MM.1S (cell line): ENCODE measurements at regions not wholly inside any gene's neighbourhood (a gene's known extent, or its start where the extent isn't known, plus 50 kb on each side); places are given as distances from the start of the nearest gene placed in this dataset.

Source experiments
- DNase-seq: peaks from one replicate; pipeline ENCODE4 v3.0.0-alpha.2; 2015
- H2AFZ ChIP-seq: fragments of 300-600 bp; sonication (generic); 2 replicates; pipeline ENCODE4 v1.6.0; 2016; ENCODE audit warnings: antibody characterized with exemption, low read length
- H3F3A ChIP-seq: fragments of 300-600 bp; sonication (generic); 2 replicates; pipeline ENCODE4 v1.6.1; 2016; ENCODE audit warnings: mild to moderate bottlenecking, antibody characterized with exemption, low read length, moderate library complexity, mixed read lengths; ENCODE audit not compliant: insufficient read depth
- H3K27ac ChIP-seq: fragments of 300-600 bp; sonication (generic); 2 replicates; pipeline ENCODE4 v1.5.1; 2016; ENCODE audit warnings: mild to moderate bottlenecking, low read length
- H3K27me3 ChIP-seq: fragments of 300-600 bp; sonication (generic); replicated peaks from 2 replicates; pipeline ENCODE4 v1.6.0; 2016; ENCODE audit warnings: low read length; ENCODE audit not compliant: insufficient read depth
- H3K36me3 ChIP-seq: fragments of 300-600 bp; sonication (generic); replicated peaks from 2 replicates; pipeline ENCODE4 v1.6.1; 2016; ENCODE audit warnings: mild to moderate bottlenecking, low read length, mixed read lengths; ENCODE audit not compliant: insufficient read depth
- H3K4me1 ChIP-seq: fragments of 300-600 bp; sonication (generic); 2 replicates; pipeline ENCODE4 v1.6.1; 2016; ENCODE audit warnings: low read length, mixed read lengths
- H3K4me2 ChIP-seq: fragments of 300-600 bp; sonication (generic); 2 replicates; pipeline ENCODE4 v1.6.0; 2016; ENCODE audit warnings: low read depth, low read length
- H3K4me3 ChIP-seq: fragments of 300-600 bp; sonication (generic); 2 replicates; pipeline ENCODE4 v1.5.1; 2016; ENCODE audit warnings: low read length, mixed read lengths
- H3K79me2 ChIP-seq: fragments of 300-600 bp; sonication (generic); 2 replicates; pipeline ENCODE4 v1.6.1; 2016; ENCODE audit warnings: mixed run types, low read length, mixed read lengths
- H3K9ac ChIP-seq: fragments of 300-600 bp; sonication (generic); 2 replicates; pipeline ENCODE4 v1.6.1; 2016; ENCODE audit warnings: low read length, mixed read lengths
- H3K9me2 ChIP-seq: fragments of 300-600 bp; sonication (generic); replicated peaks from 2 replicates; pipeline ENCODE4 v1.6.1; 2016; ENCODE audit warnings: mild to moderate bottlenecking, low read length, mixed read lengths; ENCODE audit not compliant: insufficient read depth
- H3K9me3 ChIP-seq: fragments of 300-600 bp; sonication (generic); replicated peaks from 2 replicates; pipeline ENCODE4 v1.6.1; 2016; ENCODE audit warnings: mild to moderate bottlenecking, low read length, mixed read lengths; ENCODE audit not compliant: insufficient read depth
- H4K20me1 ChIP-seq: fragments of 300-600 bp; sonication (generic); 2 replicates; pipeline ENCODE4 v1.6.1; 2016; ENCODE audit warnings: mild to moderate bottlenecking, low read length, moderate library complexity, mixed read lengths; ENCODE audit not compliant: insufficient read depth
- CTCF ChIP-seq: fragments of 300-600 bp; sonication (generic); IDR thresholded peaks from 2 replicates; pipeline ENCODE4 v1.5.1; 2016; ENCODE audit warnings: antibody characterized with exemption, low read length, mixed read lengths
- EZH2 ChIP-seq: fragments of 300-600 bp; sonication (generic); optimal IDR thresholded peaks from 2 replicates; pipeline ENCODE3; 2017; ENCODE audit warnings: low read depth, mild to moderate bottlenecking, antibody characterized with exemption, low read length, mixed read lengths
- EZH2phosphoT487 ChIP-seq: fragments of 300-600 bp; sonication (generic); IDR thresholded peaks from 2 replicates; pipeline ENCODE4 v1.6.1; 2018; ENCODE audit warnings: antibody characterized with exemption, low read length

DNA sequence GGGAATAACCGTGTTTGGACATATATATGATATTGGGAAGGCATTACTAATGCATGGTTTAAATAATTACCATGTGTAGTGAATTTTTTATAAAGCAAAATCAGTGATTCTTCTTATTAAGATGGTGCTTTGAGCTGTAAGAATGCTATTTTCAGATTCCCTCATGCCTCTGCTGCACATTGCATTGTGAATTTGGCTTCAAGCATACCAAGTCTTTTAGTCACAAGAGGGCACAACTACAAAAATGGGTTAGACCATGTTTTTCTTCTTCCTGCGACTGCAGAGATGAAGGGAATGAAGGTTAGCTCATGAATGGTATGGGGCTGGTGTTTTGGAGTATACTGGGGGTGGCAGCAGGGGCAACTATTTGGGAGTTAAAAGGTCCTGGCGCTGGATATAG, 320.1 kb downstream of the SLC4A3 start:
- H3F3A ChIP-seq: no peaks in the 10 kb centered on the region
- no peaks in the 10 kb centered on the region for H3K27me3 ChIP-seq
- no peaks in the 10 kb centered on the region for H3K9me3 ChIP-seq
- no peak overlapping the region for H3K4me3 ChIP-seq
- H3K9ac ChIP-seq: no peak overlapping the region
- no peak overlapping the region for H2AFZ ChIP-seq
- H3K4me1 ChIP-seq: no peaks in the 10 kb centered on the region
- no peaks in the 10 kb centered on the region for H4K20me1 ChIP-seq
- DNase-seq: no peak
- no peak overlapping the region for H3K27ac ChIP-seq
- H3K79me2 ChIP-seq: no peaks in the 10 kb centered on the region
- H3K9me2 ChIP-seq: no peaks in the 10 kb centered on the region
- no peaks in the 10 kb centered on the region for H3K36me3 ChIP-seq
- H3K4me2 ChIP-seq: no peak overlapping the region
- TF ChIP-seq EZH2phosphoT487: no peak
- no peak for TF ChIP-seq CTCF
- no peak for TF ChIP-seq EZH2

DNA sequence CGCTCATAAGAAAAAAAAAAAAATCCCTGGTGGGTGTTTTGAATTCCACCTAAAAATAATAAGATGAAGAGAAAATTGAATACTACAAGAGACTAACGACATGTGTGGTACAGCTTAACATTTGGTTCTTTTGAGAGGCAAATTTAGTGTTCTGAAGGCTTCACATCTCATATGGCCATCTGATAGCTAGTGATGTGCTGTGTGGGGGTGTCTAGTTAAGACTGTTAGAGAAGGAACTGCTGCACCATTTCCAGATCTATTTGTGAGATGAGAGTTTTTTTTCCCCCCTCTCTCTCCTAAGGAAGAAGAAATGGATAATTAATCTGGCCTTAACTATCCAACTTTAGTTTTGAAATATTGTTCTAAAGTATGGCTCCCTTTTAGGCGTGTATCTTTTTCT, 321.6 kb downstream of the SLC4A3 start:
- Histone ChIP-seq H3K27ac (no peak overlapping the region), H3K4me1 (no peaks in the 10 kb centered on the region), H3K9ac (no peak overlapping the region), H2AFZ (no peak overlapping the region), H3F3A (no peaks in the 10 kb centered on the region), H3K36me3 (no peaks in the 10 kb centered on the region), H3K27me3 (no peaks in the 10 kb centered on the region), H3K9me3 (no peaks in the 10 kb centered on the region), H3K4me3 (no peak overlapping the region), H3K79me2 (no peaks in the 10 kb centered on the region), H4K20me1 (no peaks in the 10 kb centered on the region), H3K9me2 (no peaks in the 10 kb centered on the region), H3K4me2 (no peak overlapping the region)
- TF ChIP-seq CTCF (no peak), EZH2phosphoT487 (no peak), EZH2 (no peak)
- DNase-seq: no peak

- Histone ChIP-seq H3K9me3 (no peaks in the 10 kb centered on the region), H3K36me3 (no peaks in the 10 kb centered on the region), H3K27me3 (no peaks in the 10 kb centered on the region), H3K9ac (no peak overlapping the region), H3K9me2 (no peaks in the 10 kb centered on the region), H3K4me2 (no peak overlapping the region), H4K20me1 (no peaks in the 10 kb centered on the region), H3K27ac (no peak overlapping the region), H3K79me2 (no peaks in the 10 kb centered on the region), H2AFZ (no peak overlapping the region), H3K4me1 (no peaks in the 10 kb centered on the region), H3F3A (no peaks in the 10 kb centered on the region), H3K4me3 (no peak overlapping the region)
- TF ChIP-seq EZH2 (no peak), CTCF (no peak), EZH2phosphoT487 (no peak)
- no peak for DNase-seq
Observed at GRCh38 chr2:219951099-219951498, 323.7 kb downstream of the SLC4A3 start.

DNA sequence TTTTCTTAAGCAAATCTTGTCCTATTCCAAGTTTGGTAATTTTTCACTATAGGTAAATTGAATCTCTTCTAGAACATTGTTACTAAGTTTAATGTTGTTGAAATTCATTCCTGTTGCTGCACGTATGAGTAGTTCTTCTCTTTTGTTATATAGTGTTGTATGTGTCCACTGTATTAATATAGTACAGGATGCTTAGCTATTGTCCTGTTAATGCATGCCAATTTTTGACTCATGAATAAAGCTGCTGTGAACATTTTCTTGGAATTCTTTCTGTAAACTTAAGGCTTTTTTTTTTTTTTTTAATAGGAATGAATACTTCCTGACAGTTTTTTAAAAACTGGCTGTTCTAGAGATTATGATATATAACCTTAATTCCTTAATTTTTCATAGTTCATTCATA, 326.9 kb downstream of the SLC4A3 start:
- H3K4me2 ChIP-seq: no peak overlapping the region
- H3F3A ChIP-seq: no peaks in the 10 kb centered on the region
- H2AFZ ChIP-seq: no peak overlapping the region
- no peaks in the 10 kb centered on the region for H4K20me1 ChIP-seq
- H3K9me2 ChIP-seq: no peaks in the 10 kb centered on the region
- no peaks in the 10 kb centered on the region for H3K27me3 ChIP-seq
- no peaks in the 10 kb centered on the region for H3K79me2 ChIP-seq
- H3K36me3 ChIP-seq: no peaks in the 10 kb centered on the region
- H3K4me3 ChIP-seq: no peak overlapping the region
- DNase-seq: no peak
- H3K27ac ChIP-seq: no peak overlapping the region
- H3K4me1 ChIP-seq: no peaks in the 10 kb centered on the region
- no peaks in the 10 kb centered on the region for H3K9me3 ChIP-seq
- no peak overlapping the region for H3K9ac ChIP-seq
- TF ChIP-seq EZH2phosphoT487 (no peak), EZH2 (no peak), CTCF (no peak)
